ENCODE measurements at regions not wholly inside any gene's neighbourhood (a gene's known extent, or its start where the extent isn't known, plus 50 kb on each side); places are given as distances from the start of the nearest gene placed in this dataset.
"Not testable (repeated sequence)": the region's sequence is repeated elsewhere in the genome, so short reads cannot be mapped to it uniquely, and the experiment has no call there.

- DNase-seq: no peak
These were observed 1104.1 kb upstream of the TMEM132C start for GRCh38 chr12:127162902-127163301.

DNA sequence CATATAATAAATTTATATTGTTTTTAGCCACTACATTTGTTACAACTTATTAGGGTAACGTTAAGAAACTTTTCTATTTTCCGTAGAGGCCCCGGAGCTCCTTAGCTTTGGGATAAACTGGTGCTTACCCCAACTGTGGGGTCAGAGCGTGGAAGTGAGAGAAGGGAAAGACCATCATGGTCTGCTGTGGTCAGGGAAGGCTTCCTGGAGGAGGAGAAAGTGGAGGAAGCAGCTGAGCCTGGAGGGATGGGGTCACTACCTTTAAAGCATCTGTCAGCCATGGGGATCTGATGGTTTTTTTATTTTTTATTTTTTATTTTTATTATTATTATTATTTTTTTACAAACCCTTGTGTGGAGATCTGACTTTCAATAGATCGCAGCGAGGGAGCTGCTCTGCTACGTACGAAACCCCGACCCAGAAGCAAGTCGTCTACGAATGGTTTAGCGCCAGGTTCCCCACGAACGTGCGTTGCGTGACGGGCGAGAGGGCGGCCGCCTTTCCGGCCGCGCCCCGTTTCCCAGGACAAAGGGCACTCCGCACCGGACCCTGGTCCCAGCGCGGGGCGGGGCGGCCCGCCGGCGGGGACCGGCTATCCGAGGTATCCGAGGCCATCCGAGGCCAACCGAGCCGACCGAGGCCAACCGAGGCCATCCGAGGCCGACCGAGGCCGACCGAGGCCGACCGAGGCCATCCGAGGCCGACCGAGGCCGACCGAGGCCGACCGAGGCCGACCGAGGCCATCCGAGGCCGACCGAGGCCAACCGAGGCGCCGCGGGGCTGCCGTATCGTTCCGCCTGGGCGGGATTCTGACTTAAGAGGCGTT is 1101.2 kb upstream of the TMEM132C start:
- DNase-seq: peak; percentile 93

GRCh38 chr12:127169321-127170181 is 1097.4 kb upstream of the TMEM132C start:
- no peak for DNase-seq

DNA sequence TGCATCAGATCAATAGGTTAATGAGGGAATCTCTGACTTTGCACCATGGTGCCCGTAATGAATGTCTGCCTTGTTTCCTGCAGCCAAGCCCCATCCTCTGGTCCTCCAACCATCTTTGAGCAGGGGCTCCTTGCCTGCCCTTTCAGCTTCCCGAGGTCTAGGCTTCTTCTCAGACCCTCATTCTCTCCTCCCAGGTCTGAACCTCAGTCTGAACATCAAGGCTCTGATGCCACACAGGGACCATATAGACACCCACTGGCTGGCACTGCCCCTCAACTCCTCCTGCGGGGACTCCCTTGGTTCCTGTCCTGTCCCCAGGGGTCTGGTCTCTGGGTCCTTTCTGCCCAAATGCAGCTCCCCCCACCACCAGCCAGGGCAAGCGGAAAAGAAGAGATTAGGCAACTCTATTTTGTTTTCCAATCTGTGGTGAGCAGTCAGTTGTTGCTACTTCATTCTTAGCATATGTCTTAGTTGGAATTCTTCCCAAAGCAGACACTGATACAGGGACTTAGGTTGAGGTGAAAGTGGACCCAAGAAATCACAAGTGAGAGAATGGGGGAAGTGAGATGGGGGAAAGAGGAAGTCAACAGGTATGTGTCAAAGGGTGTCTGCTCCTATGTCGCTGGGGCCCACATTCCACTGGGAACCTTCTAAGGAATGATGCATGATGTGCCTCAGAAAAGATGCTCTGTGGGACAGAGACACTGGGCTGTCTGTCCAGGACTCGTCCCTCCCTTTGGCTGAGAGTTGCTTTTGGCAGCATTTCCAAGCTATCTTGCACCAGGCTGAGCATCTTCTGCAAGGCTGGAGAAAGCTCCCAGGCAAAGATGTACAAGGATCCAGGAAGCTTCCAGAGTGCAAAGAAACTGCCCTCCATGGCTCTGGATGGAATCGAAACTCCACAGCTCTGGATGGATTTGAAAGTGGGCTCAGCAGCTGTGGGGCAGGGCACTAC is 1096.5 kb upstream of the TMEM132C start:
- DNase-seq: no peak

DNA sequence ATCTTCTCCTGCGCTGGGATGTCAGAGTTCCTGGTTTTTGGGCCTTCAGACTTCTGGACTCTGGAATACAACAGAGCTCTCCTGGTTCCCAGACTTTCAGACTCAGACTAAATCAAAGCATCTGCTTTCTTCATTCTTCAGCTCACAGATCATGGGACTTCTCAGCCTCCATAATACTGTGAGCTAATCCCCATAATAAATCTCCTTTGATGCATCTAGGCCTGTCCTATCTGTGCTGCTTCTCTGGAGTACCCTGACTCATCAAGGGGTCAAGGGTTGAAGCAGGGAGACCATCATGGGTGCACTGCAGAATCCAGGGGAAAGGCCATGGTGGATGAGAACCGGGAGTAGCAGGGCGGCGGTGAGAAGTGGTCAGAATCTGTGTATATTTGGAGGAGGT is 1094.1 kb upstream of the TMEM132C start:
- no peak for DNase-seq

DNA sequence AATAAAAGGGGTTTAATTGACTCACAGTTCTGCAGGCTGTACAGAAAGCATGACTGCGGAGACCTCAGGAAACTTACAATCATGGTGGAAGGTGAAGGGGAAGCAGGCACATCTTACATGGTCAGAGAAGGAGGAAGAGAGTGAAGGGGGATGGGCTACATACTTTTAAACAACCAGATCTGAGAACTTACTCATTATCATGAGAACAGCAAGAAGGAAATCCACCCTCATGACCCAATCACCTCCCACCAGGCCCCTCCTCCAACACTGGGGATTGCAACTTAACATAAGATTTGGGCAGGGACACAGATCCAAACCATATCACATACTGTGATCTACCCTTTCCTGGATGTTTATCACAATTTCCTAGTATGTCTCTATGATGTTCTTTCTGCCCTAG is 1093.0 kb upstream of the TMEM132C start:
- not testable (repeated sequence) for DNase-seq

DNA sequence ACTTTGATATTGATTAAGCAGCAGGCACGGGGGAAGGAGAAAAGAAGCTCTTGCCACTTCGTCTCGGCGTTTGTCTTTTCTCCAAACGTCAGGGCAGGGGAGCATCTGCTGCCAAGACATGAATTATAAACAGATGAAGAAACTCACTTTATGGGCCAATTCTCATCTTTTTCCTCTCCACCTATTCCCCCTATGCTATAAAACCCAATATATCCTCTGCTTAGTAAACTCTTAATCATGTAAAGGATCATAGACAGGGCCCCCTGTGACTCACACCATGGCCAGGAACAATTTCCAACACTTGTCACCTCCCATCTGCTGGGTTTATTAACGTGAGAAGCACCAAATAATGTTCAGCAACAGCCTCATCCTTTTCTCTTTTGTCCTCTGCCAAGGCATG is 1092.1 kb upstream of the TMEM132C start:
- no peak for DNase-seq

- DNase-seq: no peak
These were observed 1091.6 kb upstream of the TMEM132C start for GRCh38 chr12:127175361-127175760.

GRCh38 chr12:127176804-127177203 is 1090.2 kb upstream of the TMEM132C start:
- DNase-seq: no peak

DNA sequence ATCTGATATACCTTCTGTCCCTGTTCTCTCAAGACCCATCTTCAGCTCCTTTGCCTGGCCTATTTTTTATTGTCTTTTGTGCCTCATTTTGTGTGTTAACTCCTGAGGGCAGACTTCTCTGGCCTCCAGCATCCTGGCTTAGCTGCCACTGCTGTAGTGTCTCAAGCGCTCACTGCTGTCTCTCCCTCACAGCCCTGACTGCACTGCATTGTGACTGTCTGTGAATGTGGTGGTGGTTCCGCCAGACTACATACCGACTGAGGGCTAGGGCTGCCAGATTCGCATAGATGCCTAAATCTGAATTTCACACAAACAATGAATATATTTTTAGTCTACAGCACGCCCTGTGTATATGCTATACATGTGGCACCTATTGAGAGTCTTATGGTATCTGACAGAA is 1088.9 kb upstream of the TMEM132C start:
- no peak for DNase-seq

DNA sequence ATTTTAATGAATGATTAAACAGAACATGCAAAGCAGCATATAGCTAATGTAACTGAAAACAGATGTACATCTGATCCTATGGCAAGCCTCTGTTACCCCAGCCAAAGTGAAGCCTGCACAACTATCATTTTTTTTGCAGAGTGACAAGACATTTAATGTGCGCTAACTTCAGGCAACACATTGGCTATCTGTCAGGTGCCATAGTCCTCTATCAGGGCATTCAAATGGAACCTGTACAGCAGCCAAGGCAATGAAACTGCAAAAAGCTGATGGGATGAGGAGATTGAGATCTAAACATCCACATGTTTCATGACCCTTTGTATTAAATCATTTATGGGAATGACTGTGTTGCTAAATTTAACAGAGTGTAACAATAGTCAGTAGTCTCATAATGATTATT is 1088.5 kb upstream of the TMEM132C start:
- DNase-seq: no peak

DNA sequence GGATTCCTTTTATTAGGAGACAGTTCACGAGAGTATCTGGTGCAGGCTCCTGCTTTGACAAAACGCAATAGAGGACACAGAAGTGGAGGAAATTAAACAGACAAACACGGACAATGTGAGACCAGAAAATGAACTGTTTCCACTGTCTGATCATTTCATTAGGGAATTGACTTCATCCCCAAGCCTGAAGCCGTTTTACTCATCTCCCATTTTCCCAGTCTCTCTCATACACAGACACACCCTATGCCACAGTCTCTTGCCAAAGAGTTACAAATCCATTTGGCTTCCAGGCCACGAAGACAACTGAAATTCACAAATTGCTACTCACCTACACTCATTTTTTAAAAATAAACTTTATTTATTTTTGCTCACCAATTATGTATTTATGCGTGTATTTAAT is 1087.8 kb upstream of the TMEM132C start:
- DNase-seq: no peak

- DNase-seq: no peak
These were observed 1085.0 kb upstream of the TMEM132C start for GRCh38 chr12:127182018-127182417.

DNA sequence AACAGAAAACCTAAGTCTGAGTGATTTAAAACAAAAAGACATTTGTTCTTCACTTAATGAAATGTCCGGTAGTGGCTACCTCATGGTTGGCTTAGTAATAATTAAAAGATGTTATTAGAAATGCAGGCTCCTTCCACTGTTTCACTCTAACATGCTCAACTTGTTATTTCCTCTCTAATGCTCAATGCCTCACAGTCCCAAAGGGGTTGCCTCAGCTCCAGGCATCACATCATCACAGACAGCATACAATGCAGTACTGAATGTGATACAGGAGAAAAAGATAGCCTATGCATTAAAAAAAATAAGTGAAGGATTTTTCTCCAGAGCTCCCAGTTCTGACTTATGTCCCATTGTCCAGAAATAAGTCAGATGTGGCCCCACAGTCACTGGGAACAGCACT is 1077.0 kb upstream of the TMEM132C start:
- DNase-seq: no peak

- no peak for DNase-seq
These were observed 1075.8 kb upstream of the TMEM132C start for GRCh38 chr12:127191129-127191528.

DNA sequence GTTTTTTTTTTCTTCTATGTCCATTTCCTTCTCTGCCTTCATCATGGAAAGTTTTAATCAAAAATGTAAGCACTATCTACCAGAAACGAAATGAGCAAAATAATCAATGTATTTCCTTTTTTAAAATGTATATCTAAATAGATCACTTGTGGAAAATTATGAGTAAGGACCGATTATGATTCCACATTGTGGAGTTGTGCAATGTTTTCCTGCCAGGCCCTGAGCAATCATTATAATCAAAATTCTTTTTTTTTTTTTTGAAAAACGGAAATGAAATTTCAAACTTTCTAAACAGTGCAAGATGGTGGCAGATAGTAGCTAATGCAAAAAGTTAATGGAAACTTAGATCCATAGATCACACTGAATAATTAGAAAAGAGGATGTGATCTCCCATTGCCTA is 1074.6 kb upstream of the TMEM132C start:
- no peak for DNase-seq

- no peak for DNase-seq
These were observed 1073.6 kb upstream of the TMEM132C start for GRCh38 chr12:127193341-127193740.

GRCh38 chr12:127194176-127194575 is 1072.8 kb upstream of the TMEM132C start:
- DNase-seq: no peak

GRCh38 chr12:127205781-127206555 is 1061.0 kb upstream of the TMEM132C start:
- DNase-seq: no peak

- no peak for DNase-seq
These were observed 1057.7 kb upstream of the TMEM132C start for GRCh38 chr12:127209318-127209717.

DNA sequence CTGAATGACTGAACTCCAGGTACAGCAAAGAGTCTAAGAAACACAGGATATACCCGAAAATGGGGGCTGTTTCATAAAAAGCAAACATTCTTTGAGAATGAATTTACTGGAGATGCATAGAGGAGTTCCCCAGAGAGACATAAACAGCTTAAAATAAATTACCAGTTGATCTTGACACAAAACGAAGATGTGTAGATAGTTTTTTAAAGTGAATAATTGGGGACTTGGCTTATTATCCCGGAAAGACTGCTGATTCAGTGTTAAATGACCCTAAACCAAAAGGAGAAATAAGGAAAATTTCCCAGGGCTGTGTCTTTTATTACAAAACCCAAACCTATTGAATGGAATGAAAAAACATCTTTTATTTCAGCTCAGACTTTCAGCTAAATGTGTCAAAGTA is 1052.8 kb upstream of the TMEM132C start:
- DNase-seq: no peak

DNA sequence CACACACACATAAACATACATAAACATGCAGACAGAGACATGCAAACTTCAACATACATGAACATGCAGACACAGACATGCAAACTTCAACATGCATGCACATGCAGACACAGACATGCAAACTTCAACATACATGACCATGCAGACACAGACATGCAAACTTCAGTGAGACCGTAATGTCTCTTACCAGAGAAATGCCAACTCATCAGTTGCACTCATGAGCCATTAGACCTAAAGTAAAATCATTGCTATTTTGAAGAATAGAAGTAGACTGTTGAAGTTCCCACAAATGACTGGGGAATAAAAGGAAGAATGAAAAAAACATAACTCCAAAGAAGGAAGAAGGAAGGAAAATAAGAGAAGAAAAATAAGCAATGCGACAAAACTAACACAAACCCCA is 1044.0 kb upstream of the TMEM132C start:
- no peak for DNase-seq
